GM18499 (cell line): ENCODE measurements at regions not wholly inside any gene's neighbourhood (a gene's known extent, or its start where the extent isn't known, plus 50 kb on each side); places are given as distances from the start of the nearest gene placed in this dataset.
"Not testable (repeated sequence)": the region's sequence is repeated elsewhere in the genome, so short reads cannot be mapped to it uniquely, and the experiment has no call there.

Experiments
- ATAC-seq: cut with Tn5 transposase; IDR thresholded peaks from one replicate; pipeline ENCODE4 v1.9.1; 2021; ENCODE audit warnings: moderate number of reproducible peaks; ENCODE audit not compliant: insufficient read depth, unreplicated experiment

GRCh38 chr13:111064661-111065060 lies 50.4 kb upstream of the ARHGEF7 start:
- ATAC-seq: no peak

DNA sequence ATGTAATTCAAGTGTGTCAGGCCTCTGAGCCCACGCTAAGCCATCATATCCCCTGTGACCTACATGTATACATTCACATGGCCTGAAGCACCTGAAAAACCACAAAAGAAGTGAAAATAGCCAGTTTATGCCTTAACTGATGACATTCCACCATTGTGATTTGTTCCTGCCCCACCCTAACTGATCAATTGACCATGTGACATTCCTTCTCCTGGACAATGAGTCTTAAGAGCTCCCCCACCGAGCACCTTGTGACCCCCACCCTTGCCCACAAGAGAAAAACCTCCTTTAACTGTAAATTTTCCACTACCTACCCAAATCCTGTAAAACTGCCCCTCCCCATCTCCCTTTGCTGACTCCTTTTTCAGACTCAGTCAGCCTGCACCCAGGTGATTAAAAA lies 52.1 kb upstream of the ARHGEF7 start:
- no peak for ATAC-seq

GRCh38 chr13:111062305-111062704 lies 52.8 kb upstream of the ARHGEF7 start:
- no peak for ATAC-seq

GRCh38 chr13:111061358-111062045 lies 53.6 kb upstream of the ARHGEF7 start:
- no peak for ATAC-seq

DNA sequence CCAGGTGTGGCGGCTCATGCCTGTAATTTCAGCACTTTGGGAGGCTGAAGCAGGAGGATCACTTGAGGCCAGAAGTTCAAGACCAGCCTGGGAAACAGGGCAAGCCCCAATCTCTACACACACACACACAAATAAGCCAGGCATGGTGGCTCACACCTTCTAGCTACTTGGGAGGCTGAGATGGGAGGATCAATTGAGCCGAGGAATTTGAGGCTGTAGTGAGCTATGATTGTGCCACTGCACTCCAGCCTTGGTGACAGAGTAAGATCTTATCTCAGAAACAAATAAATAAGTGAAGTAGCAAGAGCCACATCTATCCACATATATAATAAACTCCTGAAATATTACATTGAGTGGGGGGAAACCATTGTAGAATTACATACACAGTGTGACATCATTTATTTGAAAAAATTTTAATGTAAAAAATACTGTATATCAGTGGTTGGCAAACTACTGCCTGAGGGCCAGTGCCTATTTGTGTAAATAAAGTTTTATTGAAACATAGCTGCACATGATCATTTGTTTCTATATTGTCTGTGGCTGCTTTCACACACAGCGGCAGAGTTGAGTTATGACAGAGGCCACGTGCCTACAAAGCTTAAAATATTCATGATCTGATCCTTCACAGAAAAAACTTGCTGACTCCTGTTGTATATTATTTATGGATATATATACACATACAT lies 54.7 kb upstream of the ARHGEF7 start:
- ATAC-seq: no peak

DNA sequence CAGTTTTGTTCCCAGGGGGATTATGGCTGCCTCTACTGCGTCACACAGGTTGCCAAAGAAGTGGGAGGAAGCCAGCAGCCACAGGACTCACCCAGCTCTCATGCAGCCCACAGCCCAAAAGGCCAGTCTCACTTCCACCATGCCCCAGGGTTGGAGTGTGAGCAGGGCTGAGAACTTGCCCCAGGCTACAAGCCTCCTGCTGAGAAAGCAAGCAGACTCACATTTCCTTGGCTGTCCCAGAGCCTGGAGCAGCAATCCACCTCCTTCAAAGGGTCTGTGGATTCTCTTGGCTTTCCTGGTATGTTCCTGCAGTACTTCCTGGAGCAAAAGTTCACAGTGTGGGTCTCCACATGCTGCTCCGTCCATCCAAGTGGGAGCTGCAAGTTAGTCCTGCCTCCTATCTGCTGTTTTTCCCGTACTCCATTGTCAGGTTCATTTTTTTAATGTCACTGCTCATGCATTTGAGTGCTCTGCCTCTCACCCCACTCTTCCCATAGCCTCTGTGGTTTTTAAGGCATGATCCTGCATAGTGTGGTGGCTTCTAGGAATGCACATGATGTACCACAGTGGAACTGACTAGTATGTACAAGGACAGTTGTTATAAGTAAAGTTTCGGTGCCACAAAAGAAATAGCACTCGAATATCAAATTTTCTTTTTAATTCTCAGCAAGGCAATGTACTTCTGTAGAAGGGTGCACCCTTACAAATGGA lies 56.2 kb upstream of the ARHGEF7 start:
- no peak for ATAC-seq

- not testable (repeated sequence) for ATAC-seq
Observed at GRCh38 chr13:111058339-111058738, 56.8 kb upstream of the ARHGEF7 start.

DNA sequence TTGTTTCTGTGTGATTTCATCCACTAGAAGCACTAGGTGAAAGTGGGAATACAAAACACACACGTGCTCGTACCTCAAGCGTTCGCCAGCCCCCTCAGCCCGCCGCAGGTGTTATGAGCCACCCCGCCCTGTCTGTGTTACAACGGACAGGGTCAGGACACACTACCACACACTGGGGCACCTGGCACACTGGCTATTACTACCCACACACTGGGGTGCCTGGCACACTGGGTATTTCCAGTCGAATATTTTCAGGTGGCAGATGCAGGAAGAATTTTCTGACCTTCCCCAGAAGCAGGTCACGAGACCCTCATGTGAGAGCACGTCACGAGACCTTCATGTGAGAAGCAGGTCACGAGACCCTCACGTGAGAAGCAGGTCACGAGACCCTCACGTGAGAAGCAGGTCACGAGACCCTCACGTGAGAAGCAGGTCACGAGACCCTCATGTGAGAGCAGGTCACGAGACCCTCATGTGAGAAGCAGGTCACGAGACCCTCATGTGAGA lies 63.3 kb upstream of the ARHGEF7 start:
- not testable (repeated sequence) for ATAC-seq

DNA sequence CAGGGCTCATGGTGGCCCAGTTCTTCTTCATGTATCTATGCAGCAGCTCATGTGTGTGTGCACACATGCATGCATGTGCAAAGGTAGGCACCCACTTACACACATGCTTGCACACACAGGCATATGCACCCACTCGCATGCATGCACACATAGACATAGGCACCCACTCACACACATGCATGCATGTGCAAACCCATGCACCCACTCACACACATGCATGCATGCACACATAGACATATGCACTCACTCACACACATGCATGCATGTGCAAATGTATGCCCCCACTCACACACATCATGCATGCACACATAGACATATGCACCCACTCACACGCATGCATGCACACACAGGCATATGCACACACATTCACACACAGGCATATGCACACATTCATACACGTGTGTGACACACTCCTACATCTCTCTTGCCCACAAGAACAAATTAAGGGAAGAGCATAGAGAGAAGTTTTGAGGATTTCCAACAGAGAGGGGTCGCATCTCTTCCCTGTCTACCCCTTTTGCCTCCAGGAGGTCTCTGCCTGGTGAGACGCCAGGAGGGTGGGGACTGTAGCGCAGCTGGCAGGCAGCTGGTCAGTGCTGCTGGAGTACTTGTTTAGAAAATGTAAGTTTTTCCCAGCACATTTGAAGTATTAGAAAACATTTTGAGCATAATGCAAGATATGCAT lies 63.9 kb upstream of the ARHGEF7 start:
- ATAC-seq: no peak

DNA sequence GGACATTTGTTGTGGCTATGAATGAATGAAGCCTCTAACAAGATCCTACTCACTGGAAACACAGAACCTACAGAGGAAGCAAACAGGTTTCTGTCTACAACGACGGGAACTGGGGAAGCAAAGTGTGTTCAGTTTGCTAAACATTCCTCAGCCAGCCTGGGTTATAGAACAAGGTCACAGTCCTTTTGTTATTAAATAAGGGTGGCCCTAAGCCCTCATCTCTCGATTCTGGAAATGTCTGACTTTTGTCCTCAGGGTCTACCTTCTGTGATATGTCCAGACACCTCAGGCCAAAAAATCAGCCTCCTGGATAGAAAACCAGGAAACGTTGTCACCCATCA lies 64.6 kb upstream of the ARHGEF7 start:
- no peak for ATAC-seq

- no peak for ATAC-seq
Observed at GRCh38 chr13:111049791-111050538, 65.1 kb upstream of the ARHGEF7 start.

DNA sequence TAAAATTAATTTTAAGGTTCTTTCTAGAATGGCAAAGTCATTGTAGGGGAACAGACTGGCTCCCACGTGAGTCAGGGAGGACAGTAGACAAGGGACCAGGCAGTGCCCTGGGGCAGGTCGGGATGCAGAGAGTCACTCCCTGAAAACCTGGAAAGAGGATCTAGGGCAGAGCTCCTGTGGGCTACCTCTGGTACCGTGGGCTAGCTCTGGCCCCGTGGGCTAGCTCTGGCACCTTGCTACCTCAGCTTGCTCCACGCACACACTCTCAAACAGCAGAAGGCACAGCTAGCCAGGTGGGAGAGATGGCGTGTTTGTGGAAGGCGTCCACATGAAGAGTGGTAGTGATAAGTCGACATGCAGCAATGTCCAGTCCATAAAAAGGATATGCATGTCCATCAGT lies 66.7 kb upstream of the ARHGEF7 start:
- no peak for ATAC-seq

DNA sequence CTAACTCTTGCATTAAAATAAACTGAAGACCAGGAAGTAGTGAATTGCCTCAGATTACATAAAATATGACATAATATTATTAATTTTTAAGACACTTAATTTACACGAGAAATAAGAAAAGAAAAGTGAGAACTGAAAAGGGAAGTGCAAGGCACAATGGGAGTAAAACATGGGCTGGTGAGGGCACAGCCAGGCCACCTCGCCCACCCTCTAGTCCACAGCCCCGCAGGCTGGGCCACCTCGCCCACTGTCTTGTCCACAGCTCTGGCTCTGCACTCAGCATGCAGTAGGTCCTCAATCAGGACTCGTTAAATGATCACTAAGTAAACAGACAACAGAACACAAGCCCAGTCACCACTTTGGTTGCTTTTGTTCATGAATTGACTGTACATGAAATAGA lies 67.8 kb upstream of the ARHGEF7 start:
- no peak for ATAC-seq

DNA sequence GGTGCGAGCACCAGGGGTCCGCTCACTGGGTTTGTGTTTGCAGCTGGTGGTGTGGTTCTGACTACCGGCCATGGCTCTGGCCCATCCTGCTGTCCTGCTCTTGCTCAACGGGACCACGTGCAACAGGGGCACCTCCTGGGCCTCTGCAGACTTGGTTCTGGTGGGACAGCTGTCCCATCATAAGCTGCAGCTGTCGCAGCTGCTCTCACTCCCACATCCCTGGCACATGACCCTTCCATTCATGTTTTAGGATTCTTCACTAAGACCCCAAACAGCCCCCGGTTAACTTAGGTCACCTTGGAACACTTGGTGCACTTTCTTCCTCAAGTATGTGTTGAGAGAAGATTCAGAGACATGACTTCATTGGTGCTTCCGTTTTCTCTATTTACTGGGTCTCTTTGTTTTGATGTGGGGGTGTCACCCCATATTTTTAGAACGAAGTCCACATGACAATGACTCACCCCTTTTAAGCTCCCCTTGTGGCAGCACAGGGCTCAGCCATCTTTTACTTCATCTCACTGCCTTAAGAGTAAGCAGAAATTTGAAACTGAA lies 68.4 kb upstream of the ARHGEF7 start:
- peak; percentile 54 for ATAC-seq

- no peak for ATAC-seq
Observed at GRCh38 chr13:111045170-111045569, 69.9 kb upstream of the ARHGEF7 start.

DNA sequence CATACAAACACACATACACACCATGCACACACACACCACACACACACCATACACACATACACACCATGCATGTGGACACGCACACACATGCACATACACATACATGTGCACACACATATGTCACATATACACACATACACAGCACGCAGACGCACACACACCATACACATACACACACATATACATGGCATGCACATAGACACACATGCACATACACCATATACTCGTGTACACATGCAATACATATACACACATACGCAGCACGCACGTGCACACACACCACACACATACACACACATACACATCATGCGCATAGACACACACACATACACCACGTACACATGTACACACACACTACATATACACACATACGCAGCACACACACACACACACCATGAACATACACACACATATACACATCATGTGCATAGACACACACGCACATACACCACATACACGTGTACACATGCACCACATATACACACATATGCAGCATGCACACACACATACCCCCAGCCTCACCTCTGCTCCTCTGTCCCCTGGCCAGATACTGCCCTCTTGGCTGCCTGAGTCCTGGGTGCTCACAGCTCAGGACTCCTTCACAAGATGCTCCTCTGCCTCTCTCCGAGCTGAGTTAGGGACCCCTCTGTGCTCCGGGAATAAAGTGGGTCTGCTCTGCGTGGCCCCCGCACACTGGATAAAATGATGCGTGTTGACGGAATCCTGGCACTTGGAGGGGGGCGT lies 70.9 kb upstream of the ARHGEF7 start:
- ATAC-seq: no peak

- ATAC-seq: no peak
Observed at GRCh38 chr13:111043575-111043982, 71.5 kb upstream of the ARHGEF7 start.

GRCh38 chr13:111042661-111043226 lies 72.4 kb upstream of the ARHGEF7 start:
- ATAC-seq: no peak

GRCh38 chr13:111040830-111041229 lies 74.3 kb upstream of the ARHGEF7 start:
- no peak for ATAC-seq
